ENCODE measurements at regions not wholly inside any gene's neighbourhood (a gene's known extent, or its start where the extent isn't known, plus 50 kb on each side); places are given as distances from the start of the nearest gene placed in this dataset.

DNA sequence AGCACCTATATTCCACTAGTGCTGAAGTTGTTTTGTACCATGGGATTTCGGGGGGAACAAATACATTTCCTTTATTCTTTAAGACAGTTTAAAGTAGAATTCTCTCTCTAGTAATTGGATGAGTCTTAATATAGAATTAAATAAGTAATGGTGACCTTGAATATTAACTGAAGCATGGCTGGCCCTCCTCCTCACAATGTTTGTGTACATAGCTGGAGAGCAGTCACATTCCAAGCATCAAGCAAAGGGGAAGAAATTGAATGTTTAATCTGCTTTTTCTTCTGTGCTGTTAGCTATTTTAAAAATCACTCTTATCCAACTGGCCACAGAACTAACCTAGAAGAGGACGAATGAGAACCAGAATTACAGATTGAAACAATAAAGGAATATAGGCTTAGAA is 906.9 kb downstream of the CCSER2 start:
- TF ChIP-seq, protein P1, sequence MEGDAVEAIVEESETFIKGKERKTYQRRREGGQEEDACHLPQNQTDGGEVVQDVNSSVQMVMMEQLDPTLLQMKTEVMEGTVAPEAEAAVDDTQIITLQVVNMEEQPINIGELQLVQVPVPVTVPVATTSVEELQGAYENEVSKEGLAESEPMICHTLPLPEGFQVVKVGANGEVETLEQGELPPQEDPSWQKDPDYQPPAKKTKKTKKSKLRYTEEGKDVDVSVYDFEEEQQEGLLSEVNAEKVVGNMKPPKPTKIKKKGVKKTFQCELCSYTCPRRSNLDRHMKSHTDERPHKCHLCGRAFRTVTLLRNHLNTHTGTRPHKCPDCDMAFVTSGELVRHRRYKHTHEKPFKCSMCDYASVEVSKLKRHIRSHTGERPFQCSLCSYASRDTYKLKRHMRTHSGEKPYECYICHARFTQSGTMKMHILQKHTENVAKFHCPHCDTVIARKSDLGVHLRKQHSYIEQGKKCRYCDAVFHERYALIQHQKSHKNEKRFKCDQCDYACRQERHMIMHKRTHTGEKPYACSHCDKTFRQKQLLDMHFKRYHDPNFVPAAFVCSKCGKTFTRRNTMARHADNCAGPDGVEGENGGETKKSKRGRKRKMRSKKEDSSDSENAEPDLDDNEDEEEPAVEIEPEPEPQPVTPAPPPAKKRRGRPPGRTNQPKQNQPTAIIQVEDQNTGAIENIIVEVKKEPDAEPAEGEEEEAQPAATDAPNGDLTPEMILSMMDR (conservative IDR thresholded peaks at IDR 0.05; ENCODE audit: low read depth, low read length): no peak
- no peak for TF ChIP-seq EZH2 (IDR thresholded peaks at IDR 0.05; ENCODE audit: borderline replicate concordance, low read depth, low read length, poor library complexity, severe bottlenecking)
